HCT116 (cell line): ENCODE measurements at regions not wholly inside any gene's neighbourhood (a gene's known extent, or its start where the extent isn't known, plus 50 kb on each side); places are given as distances from the start of the nearest gene placed in this dataset.

Experiments used
- ATAC-seq: fragments of 200-7000 bp; cut with Tn5 transposase; 2 replicates; pipeline ENCODE4 v1.9.1; 2020; ENCODE audit warnings: mild to moderate bottlenecking, moderate library complexity
- BruUV-seq: library from RNA; stranded (reverse); fragments of 400-500 nt; replicated peaks from 2 replicates; lab custom pipeline; 2021; lab: Mats Ljungman, UMichigan
- CTCF ChIA-PET: fragments of 300-600 bp; sonication (Branson Sonifier 250); formaldehyde crosslinking; loops from one replicate; lab custom pipeline; 2021; ENCODE audit warnings: antibody characterized with exemption; lab: Charles Lee
- POLR2A ChIA-PET: fragments of 300-600, 350-600 bp; sonication (Branson Sonifier 250); formaldehyde crosslinking; loops from one replicate; lab custom pipeline; 2021; ENCODE audit warnings: antibody characterized with exemption; lab: Charles Lee
- RAD21 ChIA-PET, 2 experiments: fragments of 300-600 bp; sonication (Branson Sonifier 250); formaldehyde crosslinking; loops; one replicate each; lab custom pipeline; 2023; ENCODE audit warnings: low total read pairs in 2 of 2; ENCODE audit not compliant: uncharacterized antibody in 2 of 2, unreplicated experiment in 2 of 2, low non-redundant PET in 1 of 2; lab: Charles Lee
- DNase-seq: peaks from one replicate; pipeline ENCODE4 v3.0.0-alpha.2; 2010; ENCODE audit warnings: low read depth, low spot score
- H2AFZ ChIP-seq: fragments of 200-600 bp; shearing (Covaris generic), sonication (generic); 2 replicates; pipeline ENCODE4 v1.6.1; 2017; ENCODE audit warnings: low read depth, mixed run types, mixed read lengths, antibody characterized with exemption, low read length; ENCODE audit not compliant: poor library complexity, severe bottlenecking
- H3K27ac ChIP-seq: 2 replicates; pipeline ENCODE4 v1.5.1; 2012; ENCODE audit warnings: low read depth, low read length
- H3K27me3 ChIP-seq: fragments of 200-600 bp; sonication (generic); 2 replicates; pipeline ENCODE4 v1.6.1; 2016; ENCODE audit warnings: mixed run types, low read length, mixed read lengths; ENCODE audit not compliant: insufficient read depth
- H3K36me3 ChIP-seq, 2 experiments: fragments of 200-500 bp in 1 of 2; fragments of 200-600 bp in 1 of 2; sonication (Bioruptor generic) in 1 of 2; sonication (generic) in 1 of 2; 2 replicates each; pipeline versions ENCODE4 v1.5.1 to v1.6.1; 2014 to 2016; ENCODE audit warnings: low read length in 2 of 2, inconsistent platforms in 1 of 2, mixed read lengths in 1 of 2, mixed run types in 1 of 2; ENCODE audit not compliant: insufficient read depth in 2 of 2, control insufficient read depth in 1 of 2
- H3K4me1 ChIP-seq, 2 experiments: fragments of 200-600 bp in 1 of 2; sonication (generic) in 1 of 2; 2 replicates each; pipeline versions ENCODE4 v1.5.1 to v1.6.1; 2012 to 2017; ENCODE audit warnings: low read length in 2 of 2, inconsistent platforms in 1 of 2, mild to moderate bottlenecking in 1 of 2, mixed read lengths in 1 of 2, mixed run types in 1 of 2, moderate library complexity in 1 of 2; ENCODE audit not compliant: insufficient read depth in 2 of 2, control insufficient read depth in 1 of 2
- H3K4me2 ChIP-seq: fragments of 200-600 bp; sonication (generic); 2 replicates; pipeline ENCODE4 v1.6.1; 2017; ENCODE audit warnings: mixed run types, low read length, mixed read lengths
- H3K4me3 ChIP-seq, 2 experiments: fragments of 200-600 bp in 1 of 2; sonication (generic) in 1 of 2; replicated peaks in 1 of 2; 2 replicates each; pipeline ENCODE4 v1.5.1; 2011 to 2016; ENCODE audit warnings: low read length in 2 of 2, control low read depth in 1 of 2, low read depth in 1 of 2, mild to moderate bottlenecking in 1 of 2, mixed read lengths in 1 of 2, mixed run types in 1 of 2
- H3K79me2 ChIP-seq: fragments of 200-600 bp; sonication (generic); 2 replicates; pipeline ENCODE4 v1.6.1; 2017; ENCODE audit warnings: mild to moderate bottlenecking, mixed run types, low read length, moderate library complexity, mixed read lengths; ENCODE audit not compliant: insufficient read depth
- H3K9ac ChIP-seq: fragments of 200-600 bp; sonication (generic); 2 replicates; pipeline ENCODE4 v1.6.1; 2016; ENCODE audit warnings: low read length, mixed read lengths
- H3K9me2 ChIP-seq: fragments of 200-600 bp; sonication (generic), shearing (Covaris generic); 2 replicates; pipeline ENCODE4 v1.6.1; 2017; ENCODE audit warnings: mixed run types, mild to moderate bottlenecking, moderate library complexity; ENCODE audit not compliant: insufficient read depth
- H3K9me3 ChIP-seq, 2 experiments: fragments of 200-500 bp in 1 of 2; fragments of 200-600 bp in 1 of 2; sonication (Bioruptor generic) in 1 of 2; sonication (generic) in 1 of 2; 2 replicates each; pipeline ENCODE4 v1.6.1; 2014 to 2017; ENCODE audit warnings: low read length in 2 of 2, mixed read lengths in 2 of 2, inconsistent platforms in 1 of 2, low read depth in 1 of 2, mild to moderate bottlenecking in 1 of 2, mixed run types in 1 of 2, moderate library complexity in 1 of 2; ENCODE audit not compliant: control insufficient read depth in 1 of 2, insufficient read depth in 1 of 2
- H4K20me1 ChIP-seq: fragments of 200-600 bp; sonication (generic), shearing (Covaris generic); 2 replicates; pipeline ENCODE4 v1.6.1; 2017; ENCODE audit warnings: mixed run types, mild to moderate bottlenecking, moderate library complexity; ENCODE audit not compliant: insufficient read depth
- CEBPB ChIP-seq: IDR thresholded peaks from 2 replicates; pipeline ENCODE4 v1.6.1; 2012; ENCODE audit warnings: low read depth
- ELF1 ChIP-seq: IDR thresholded peaks from 2 replicates; pipeline ENCODE4 v1.6.1; 2012; ENCODE audit warnings: low read depth, borderline replicate concordance
- EZH2phosphoT487 ChIP-seq: fragments of 200-600 bp; IDR thresholded peaks from 2 replicates; pipeline ENCODE4 v1.6.1; 2018; ENCODE audit warnings: antibody characterized with exemption, borderline replicate concordance
- FOSL1 ChIP-seq: IDR thresholded peaks from 2 replicates; pipeline ENCODE4 v1.6.1; 2012; ENCODE audit warnings: low read depth
- JUND ChIP-seq: IDR thresholded peaks from 2 replicates; pipeline ENCODE4 v1.6.1; 2012
- POLR2A ChIP-seq: IDR thresholded peaks from 2 replicates; pipeline ENCODE4 v1.7.0; 2011; ENCODE audit warnings: borderline replicate concordance; ENCODE audit not compliant: insufficient read depth, insufficient read length; ENCODE audit errors: extremely low read depth
- RAD21 ChIP-seq: IDR thresholded peaks from 2 replicates; pipeline ENCODE4 v1.6.1; 2012; ENCODE audit warnings: low read depth, mild to moderate bottlenecking
- SP1 ChIP-seq: IDR thresholded peaks from 2 replicates; pipeline ENCODE4 v1.6.1; 2012; ENCODE audit warnings: low read depth
- SRF ChIP-seq: IDR thresholded peaks from 2 replicates; pipeline ENCODE4 v1.6.1; 2012; ENCODE audit warnings: low read depth
- ZBTB33 ChIP-seq: IDR thresholded peaks from 2 replicates; pipeline ENCODE4 v1.6.1; 2011; ENCODE audit warnings: mild to moderate bottlenecking, low read length, moderate library complexity; ENCODE audit not compliant: insufficient replicate concordance; ENCODE audit errors: extremely low read depth
- ZFX ChIP-seq: fragments of 450-650 bp; IDR thresholded peaks from 2 replicates; pipeline ENCODE4 v1.6.1; 2017
- intact Hi-C: fragments of 100-400 bp; cut with micrococcal nuclease; formaldehyde crosslinking; loops from 2 replicates; pipeline ENCODE4 v1.10.0; 2022
- TF ChIP-seq, protein P1 (sequence below): IDR thresholded peaks from 2 replicates; pipeline ENCODE4 v1.6.1; 2012
- TF ChIP-seq, protein P2 (sequence below), 3 experiments: fragments of 200-600 bp in 1 of 3; sonication (generic) in 1 of 3; IDR thresholded peaks in 2 of 3; conservative IDR thresholded peaks in 1 of 3; 2 replicates each; pipeline ENCODE4 v1.5.1; 2012 to 2017; ENCODE audit warnings: low read depth in 2 of 3, low read length in 2 of 3, antibody characterized with exemption in 1 of 3, borderline replicate concordance in 1 of 3, control low read depth in 1 of 3, mild to moderate bottlenecking in 1 of 3, mixed read lengths in 1 of 3, mixed run types in 1 of 3, moderate library complexity in 1 of 3; ENCODE audit not compliant: insufficient read depth in 1 of 3

GRCh38 chr7:95686109-95686508, 86.2 kb upstream of the DYNC1I1 start:
- CTCF ChIA-PET, result interaction anchor here (0.7 to 7.0 kb wide), 17 partner anchors 9 to 1398 kb away, joined by 3 to 226 read pairs (median 7); no protein-coding TSS in a partner anchor
- peak; percentile 54 for DNase-seq
- H3K27me3 ChIP-seq, result no peaks in the 10 kb centered on the region
- no peaks in the 10 kb centered on the region for H3K36me3 ChIP-seq
- H3K27ac ChIP-seq, result no peak overlapping the region
- POLR2A ChIA-PET, result interaction anchor here (1.1 kb wide), 1 partner anchor 174 kb away, joined by 4 read pairs; no protein-coding TSS in a partner anchor
- H3K4me1 ChIP-seq, result peaks cover 0 to 5% of the 10 kb centered on the region in 2 experiments; a peak in 1 of 4 replicates
- H3K9me3 ChIP-seq, result no peaks in the 10 kb centered on the region
- intact Hi-C loops, result loop anchor here (1.0 to 2.0 kb wide), 4 partner anchors 141 to 1397 kb away; no protein-coding TSS in a partner anchor
- peak; percentile 63 for ATAC-seq
- H2AFZ ChIP-seq, result no peak overlapping the region
- no peak overlapping the region for H3K4me2 ChIP-seq
- no peak overlapping the region for H3K9ac ChIP-seq
- no peaks in the 10 kb centered on the region for H3K79me2 ChIP-seq
- no TSS peak for BruUV-seq
- TF ChIP-seq, protein P1, sequence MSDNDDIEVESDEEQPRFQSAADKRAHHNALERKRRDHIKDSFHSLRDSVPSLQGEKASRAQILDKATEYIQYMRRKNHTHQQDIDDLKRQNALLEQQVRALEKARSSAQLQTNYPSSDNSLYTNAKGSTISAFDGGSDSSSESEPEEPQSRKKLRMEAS, result no peak
- TF ChIP-seq, protein P2, sequence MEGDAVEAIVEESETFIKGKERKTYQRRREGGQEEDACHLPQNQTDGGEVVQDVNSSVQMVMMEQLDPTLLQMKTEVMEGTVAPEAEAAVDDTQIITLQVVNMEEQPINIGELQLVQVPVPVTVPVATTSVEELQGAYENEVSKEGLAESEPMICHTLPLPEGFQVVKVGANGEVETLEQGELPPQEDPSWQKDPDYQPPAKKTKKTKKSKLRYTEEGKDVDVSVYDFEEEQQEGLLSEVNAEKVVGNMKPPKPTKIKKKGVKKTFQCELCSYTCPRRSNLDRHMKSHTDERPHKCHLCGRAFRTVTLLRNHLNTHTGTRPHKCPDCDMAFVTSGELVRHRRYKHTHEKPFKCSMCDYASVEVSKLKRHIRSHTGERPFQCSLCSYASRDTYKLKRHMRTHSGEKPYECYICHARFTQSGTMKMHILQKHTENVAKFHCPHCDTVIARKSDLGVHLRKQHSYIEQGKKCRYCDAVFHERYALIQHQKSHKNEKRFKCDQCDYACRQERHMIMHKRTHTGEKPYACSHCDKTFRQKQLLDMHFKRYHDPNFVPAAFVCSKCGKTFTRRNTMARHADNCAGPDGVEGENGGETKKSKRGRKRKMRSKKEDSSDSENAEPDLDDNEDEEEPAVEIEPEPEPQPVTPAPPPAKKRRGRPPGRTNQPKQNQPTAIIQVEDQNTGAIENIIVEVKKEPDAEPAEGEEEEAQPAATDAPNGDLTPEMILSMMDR (IDR thresholded peaks at IDR 0.05 in 2 of 3, conservative IDR thresholded peaks at IDR 0.05 in 1 of 3; ENCODE audit: borderline replicate concordance in 1 of 3, insufficient read depth in 1 of 3, low read depth in 2 of 3, low read length in 2 of 3), result peak; percentile 33 to 70 (median 52); a peak in 5 of 6 replicates
- TF ChIP-seq SP1 (no peak), RAD21 (peak; percentile 84)
- no peaks in the 10 kb centered on the region for H3K9me2 ChIP-seq
- RAD21 ChIA-PET, result interaction anchor here (0.8 to 2.0 kb wide), 7 partner anchors 141 to 175 kb away, joined by 3 to 9 read pairs (median 7); no protein-coding TSS in a partner anchor
- no peak overlapping the region for H3K4me3 ChIP-seq
- no peaks in the 10 kb centered on the region for H4K20me1 ChIP-seq

DNA sequence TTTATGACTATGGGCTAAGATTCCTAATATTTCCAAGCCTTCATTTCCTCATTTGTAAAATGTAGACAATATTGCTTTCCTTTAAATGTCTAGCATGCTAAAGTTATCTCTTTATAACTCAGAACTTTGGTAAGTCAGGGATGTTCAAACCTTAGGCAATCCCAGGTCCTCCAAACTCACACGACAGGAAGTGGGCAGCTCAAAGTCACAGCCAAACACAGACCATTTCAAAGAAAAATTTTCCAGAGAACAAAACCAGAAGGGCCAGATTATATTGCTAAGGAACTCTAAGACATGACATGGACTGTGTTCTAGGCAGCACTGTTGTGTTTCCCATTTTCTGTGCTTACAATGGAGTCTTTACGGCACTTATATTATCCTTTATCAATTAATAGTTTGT, 87.8 kb upstream of the DYNC1I1 start:
- Histone ChIP-seq H3K4me3 (no peak overlapping the region), H4K20me1 (no peaks in the 10 kb centered on the region), H3K9ac (no peak overlapping the region), H3K4me1 (peaks cover 0 to 5% of the 10 kb centered on the region in 2 experiments; a peak in 1 of 4 replicates), H3K27me3 (no peaks in the 10 kb centered on the region), H3K36me3 (no peaks in the 10 kb centered on the region), H3K27ac (no peak overlapping the region), H3K9me2 (no peaks in the 10 kb centered on the region), H3K79me2 (no peaks in the 10 kb centered on the region), H3K9me3 (no peaks in the 10 kb centered on the region), H2AFZ (peak overlapping the region; percentile 91), H3K4me2 (peak overlapping the region; percentile 28; the same call in 1 of the 2 replicates)
- CTCF ChIA-PET, result interaction anchor here (1.1 to 6.1 kb wide), 11 partner anchors 10 to 173 kb away, joined by 3 to 85 read pairs (median 5); no protein-coding TSS in a partner anchor
- intact Hi-C loops, result no loop called here
- no TSS peak for BruUV-seq
- RAD21 ChIA-PET, result interaction anchor here in 1 of 2 experiments (1.3 to 1.5 kb wide), 2 partner anchors 140 to 155 kb away, joined by 7 read pairs; no protein-coding TSS in a partner anchor
- no peak for DNase-seq
- no peak for ATAC-seq
- POLR2A ChIA-PET, result no interaction called here
- TF ChIP-seq JUND, result no peak
- TF ChIP-seq EZH2phosphoT487, result no peak
- TF ChIP-seq ELF1, result no peak
- no peak for TF ChIP-seq SRF
- no peak for TF ChIP-seq ZFX
- TF ChIP-seq CEBPB, result no peak
- TF ChIP-seq RAD21, result no peak
- no peak for TF ChIP-seq FOSL1
- no peak for TF ChIP-seq POLR2A
- TF ChIP-seq ZBTB33, result no peak
